Left lung (tissue), 4 donors: ENCODE measurements at regions not wholly inside any gene's neighbourhood (a gene's known extent, or its start where the extent isn't known, plus 50 kb on each side); places are given as distances from the start of the nearest gene placed in this dataset.

Experiments
- ATAC-seq: fragments of 200-7000 bp; cut with Tn5 transposase; one replicate; pipeline ENCODE4 v1.9.1; 2020; ENCODE audit warnings: moderate library complexity
- DNase-seq, 4 donors: peaks; one replicate each; pipeline ENCODE4 v3.0.0-alpha.2; 2013 to 2020
- H3K27ac ChIP-seq, 2 donors: fragments of 200-600 bp; sonication (generic) in 1 of 2; one replicate each; pipeline versions ENCODE4 v1.5.0 to v1.8.0; 2020 to 2021
- H3K27me3 ChIP-seq, 2 donors: fragments of 200-600 bp; sonication (generic) in 1 of 2; one replicate each; pipeline versions ENCODE4 v1.5.0 to v1.8.0; 2020 to 2021
- H3K36me3 ChIP-seq, 2 donors: fragments of 200-600 bp; sonication (generic) in 1 of 2; one replicate each; pipeline versions ENCODE4 v1.5.0 to v1.8.0; 2020 to 2021
- H3K4me1 ChIP-seq, 2 donors: fragments of 200-600 bp; one replicate each; pipeline ENCODE4 v1.8.0; 2021
- H3K4me3 ChIP-seq, 2 donors: fragments of 200-600 bp; sonication (generic) in 1 of 2; one replicate each; pipeline versions ENCODE4 v1.5.0 to v1.8.0; 2020 to 2021; ENCODE audit warnings: mild to moderate bottlenecking in 1 of 2
- H3K9me3 ChIP-seq, 2 donors: fragments of 200-600 bp; sonication (generic) in 1 of 2; one replicate each; pipeline versions ENCODE4 v1.5.0 to v1.8.0; 2020 to 2021
- intact Hi-C, 2 donors: fragments of 100-400 bp; cut with DNase I; formaldehyde crosslinking; loops; one replicate each; pipeline versions ENCODE4 v1.11.2 to v1.14.2; 2022
- TF ChIP-seq, protein P1 (sequence below), 2 donors: fragments of 200-600 bp; sonication (generic) in 1 of 2; IDR thresholded peaks; one replicate each; pipeline versions ENCODE4 v1.5.0 to v1.8.0; 2021; ENCODE audit warnings: antibody characterized with exemption in 2 of 2
- donor health status: DM: no; HTN: yes; CAD: no.
- donor health status: DM: no; HTN: no; CAD: no.

DNA sequence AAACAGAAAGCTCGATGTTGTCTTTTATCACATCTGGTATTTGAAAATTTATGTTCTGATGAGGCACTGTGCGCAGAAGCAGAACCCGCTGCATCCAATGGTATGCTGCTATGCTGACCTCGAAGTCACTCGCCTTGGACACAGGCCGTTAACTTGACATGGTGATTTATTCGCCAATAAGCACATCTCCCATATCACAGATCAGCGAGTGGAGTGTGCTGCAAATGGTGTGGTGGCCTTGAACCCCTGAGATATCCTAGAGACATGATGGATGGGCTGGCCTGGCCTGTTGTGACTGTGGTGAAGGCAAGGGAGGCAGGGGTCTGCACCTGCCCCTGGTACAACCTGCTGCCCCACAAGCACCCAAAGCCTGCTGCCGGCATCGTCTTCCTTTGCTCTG lies 175.4 kb upstream of the FRG1 start:
- Histone ChIP-seq H3K4me1 (no peaks in the 10 kb centered on the region), H3K27me3 (no peaks in the 10 kb centered on the region), H3K27ac (no peak overlapping the region), H3K9me3 (no peaks in the 10 kb centered on the region), H3K36me3 (no peaks in the 10 kb centered on the region), H3K4me3 (no peak overlapping the region)
- ATAC-seq (no peak), DNase-seq (no peak)
- TF ChIP-seq, protein P1, sequence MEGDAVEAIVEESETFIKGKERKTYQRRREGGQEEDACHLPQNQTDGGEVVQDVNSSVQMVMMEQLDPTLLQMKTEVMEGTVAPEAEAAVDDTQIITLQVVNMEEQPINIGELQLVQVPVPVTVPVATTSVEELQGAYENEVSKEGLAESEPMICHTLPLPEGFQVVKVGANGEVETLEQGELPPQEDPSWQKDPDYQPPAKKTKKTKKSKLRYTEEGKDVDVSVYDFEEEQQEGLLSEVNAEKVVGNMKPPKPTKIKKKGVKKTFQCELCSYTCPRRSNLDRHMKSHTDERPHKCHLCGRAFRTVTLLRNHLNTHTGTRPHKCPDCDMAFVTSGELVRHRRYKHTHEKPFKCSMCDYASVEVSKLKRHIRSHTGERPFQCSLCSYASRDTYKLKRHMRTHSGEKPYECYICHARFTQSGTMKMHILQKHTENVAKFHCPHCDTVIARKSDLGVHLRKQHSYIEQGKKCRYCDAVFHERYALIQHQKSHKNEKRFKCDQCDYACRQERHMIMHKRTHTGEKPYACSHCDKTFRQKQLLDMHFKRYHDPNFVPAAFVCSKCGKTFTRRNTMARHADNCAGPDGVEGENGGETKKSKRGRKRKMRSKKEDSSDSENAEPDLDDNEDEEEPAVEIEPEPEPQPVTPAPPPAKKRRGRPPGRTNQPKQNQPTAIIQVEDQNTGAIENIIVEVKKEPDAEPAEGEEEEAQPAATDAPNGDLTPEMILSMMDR (IDR thresholded peaks at IDR 0.05): no peak
- intact Hi-C loops: no loop called here

- Histone ChIP-seq H3K27ac (no peak overlapping the region), H3K27me3 (no peaks in the 10 kb centered on the region), H3K9me3 (no peaks in the 10 kb centered on the region), H3K36me3 (no peaks in the 10 kb centered on the region), H3K4me3 (no peak overlapping the region), H3K4me1 (no peaks in the 10 kb centered on the region)
- intact Hi-C loops: no loop called here
- no peak for ATAC-seq
- TF ChIP-seq, protein P1 (IDR thresholded peaks at IDR 0.05): no peak
- no peak for DNase-seq
These were observed 174.9 kb upstream of the FRG1 start for GRCh38 chr4:189765736-189766135.

GRCh38 chr4:189767941-189768340 lies 172.7 kb upstream of the FRG1 start:
- intact Hi-C loops: no loop called here
- TF ChIP-seq, protein P1 (IDR thresholded peaks at IDR 0.05): no peak
- DNase-seq: no peak
- Histone ChIP-seq H3K27ac (no peak overlapping the region), H3K4me3 (no peak overlapping the region), H3K27me3 (no peaks in the 10 kb centered on the region), H3K9me3 (peaks cover 0 to 3% of the 10 kb centered on the region in 2 donors), H3K36me3 (no peaks in the 10 kb centered on the region), H3K4me1 (no peaks in the 10 kb centered on the region)
- ATAC-seq: no peak

DNA sequence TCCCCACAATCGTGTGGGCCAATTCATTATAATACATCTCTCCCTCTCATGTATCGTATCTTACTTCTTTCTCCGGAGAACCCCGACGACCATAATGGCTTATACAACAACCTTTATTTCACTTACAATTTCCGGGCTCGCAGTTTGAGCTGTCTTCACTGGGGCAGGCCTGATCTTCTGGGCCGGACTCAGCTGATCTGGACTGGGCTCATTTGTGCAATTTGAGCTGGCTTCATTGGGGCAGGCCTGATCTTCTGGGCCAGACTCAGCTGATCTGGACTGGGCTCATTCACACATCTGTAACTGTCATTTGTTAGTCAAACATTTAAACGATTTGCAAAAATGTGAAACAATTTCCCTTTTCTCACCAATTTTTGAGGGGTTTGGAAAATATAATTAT lies 171.5 kb upstream of the FRG1 start:
- no peak overlapping the region for H3K4me3 ChIP-seq
- ATAC-seq (no peak), DNase-seq (no peak)
- H3K4me1 ChIP-seq: no peaks in the 10 kb centered on the region
- intact Hi-C loops: no loop called here
- peaks cover 0 to 6% of the 10 kb centered on the region in 2 donors for H3K9me3 ChIP-seq
- no peaks in the 10 kb centered on the region for H3K36me3 ChIP-seq
- TF ChIP-seq, protein P1 (IDR thresholded peaks at IDR 0.05): no peak
- no peak overlapping the region for H3K27ac ChIP-seq
- H3K27me3 ChIP-seq: no peaks in the 10 kb centered on the region

- TF ChIP-seq, protein P1 (IDR thresholded peaks at IDR 0.05): no peak
- H3K4me1 ChIP-seq: no peaks in the 10 kb centered on the region
- intact Hi-C loops: no loop called here
- no peak overlapping the region for H3K27ac ChIP-seq
- peaks cover 0 to 6% of the 10 kb centered on the region in 2 donors for H3K9me3 ChIP-seq
- DNase-seq: no peak
- no peak overlapping the region for H3K4me3 ChIP-seq
- no peaks in the 10 kb centered on the region for H3K36me3 ChIP-seq
- no peak for ATAC-seq
- no peaks in the 10 kb centered on the region for H3K27me3 ChIP-seq
These were observed 168.8 kb upstream of the FRG1 start for GRCh38 chr4:189771696-189772361.
